CD14-positive monocyte (primary cell): ENCODE measurements at regions not wholly inside any gene's neighbourhood (a gene's known extent, or its start where the extent isn't known, plus 50 kb on each side); places are given as distances from the start of the nearest gene placed in this dataset.

Source experiments
- DNase-seq, 3 donors: peaks; one replicate each; pipeline ENCODE4 v3.0.0-alpha.2; 2011 to 2022
- H2AFZ ChIP-seq: 2 replicates; pipeline ENCODE4 v1.6.0; 2012; ENCODE audit warnings: mild to moderate bottlenecking, low read depth, low read length, inconsistent platforms; ENCODE audit not compliant: insufficient read depth, poor library complexity, severe bottlenecking
- H3K27ac ChIP-seq, 2 donors: 1 replicate in 1 of 2; 2 replicates in 1 of 2; pipeline ENCODE4 v1.5.1; 2012 to 2013; ENCODE audit warnings: low read length in 2 of 2, control low read depth in 1 of 2, inconsistent platforms in 1 of 2, low read depth in 1 of 2, mild to moderate bottlenecking in 1 of 2
- H3K27me3 ChIP-seq, 2 donors: one replicate each; pipeline versions ENCODE4 v1.6.0 to v1.6.1; 2011 to 2013; ENCODE audit warnings: low read length in 2 of 2; ENCODE audit not compliant: control insufficient read depth in 2 of 2, insufficient read depth in 2 of 2
- H3K36me3 ChIP-seq, 2 donors: replicated peaks in 1 of 2; 1 replicate in 1 of 2; 2 replicates in 1 of 2; pipeline versions ENCODE4 v1.5.1 to v1.6.1; 2012 to 2013; ENCODE audit warnings: low read length in 2 of 2, control low read depth in 1 of 2, inconsistent platforms in 1 of 2, mild to moderate bottlenecking in 1 of 2; ENCODE audit not compliant: insufficient read depth in 2 of 2, control insufficient read depth in 1 of 2
- H3K4me1 ChIP-seq, 2 donors: 1 replicate in 1 of 2; 2 replicates in 1 of 2; pipeline versions ENCODE4 v1.5.1 to v1.6.1; 2012 to 2013; ENCODE audit warnings: low read length in 2 of 2, control low read depth in 1 of 2, inconsistent platforms in 1 of 2, mild to moderate bottlenecking in 1 of 2, moderate library complexity in 1 of 2; ENCODE audit not compliant: insufficient read depth in 2 of 2, control insufficient read depth in 1 of 2
- H3K4me2 ChIP-seq: replicated peaks from 2 replicates; pipeline ENCODE3; 2012; ENCODE audit warnings: low read length, moderate library complexity, mild to moderate bottlenecking; ENCODE audit not compliant: poor library complexity, severe bottlenecking; ENCODE audit errors: extremely low read depth
- H3K4me3 ChIP-seq, 3 experiments: fragments of 200-600 bp in 1 of 3; sonication (generic) in 1 of 3; replicated peaks in 1 of 3; 1 replicate in 2 of 3; 2 replicates in 1 of 3; pipeline ENCODE4 v1.5.1; 2011 to 2013; ENCODE audit warnings: low read length in 3 of 3, mild to moderate bottlenecking in 3 of 3, control low read depth in 2 of 3, low read depth in 2 of 3, inconsistent platforms in 1 of 3, moderate library complexity in 1 of 3
- H3K79me2 ChIP-seq: 2 replicates; pipeline ENCODE4 v1.6.0; 2012; ENCODE audit warnings: mild to moderate bottlenecking, control low read depth, inconsistent platforms, low read length, moderate library complexity; ENCODE audit not compliant: insufficient read depth
- H3K9ac ChIP-seq: 2 replicates; pipeline ENCODE4 v1.6.0; 2017; ENCODE audit warnings: low read length, mild to moderate bottlenecking; ENCODE audit not compliant: insufficient read depth, poor library complexity, severe bottlenecking
- H3K9me3 ChIP-seq, 2 donors: replicated peaks in 1 of 2; 1 replicate in 1 of 2; 2 replicates in 1 of 2; pipeline versions ENCODE4 v1.5.1 to v1.6.1; 2012 to 2013; ENCODE audit warnings: low read length in 2 of 2, control low read depth in 1 of 2; ENCODE audit not compliant: control insufficient read depth in 1 of 2, insufficient read depth in 1 of 2
- H4K20me1 ChIP-seq: 2 replicates; pipeline ENCODE4 v1.6.0; 2012; ENCODE audit warnings: mild to moderate bottlenecking, low read length, control low read depth, moderate library complexity; ENCODE audit not compliant: insufficient read depth
- H3K27ac Mint-ChIP-seq, 7 donors: one replicate each; pipeline ENCODE4 v1.8.0; 2020; ENCODE audit warnings: mild to moderate bottlenecking in 7 of 7, mixed read lengths in 7 of 7, moderate library complexity in 6 of 7, inconsistent platforms in 2 of 7
- H3K27me3 Mint-ChIP-seq, 3 donors: one replicate each; pipeline ENCODE4 v1.8.0; 2021 to 2022; ENCODE audit warnings: low read depth in 3 of 3, mild to moderate bottlenecking in 3 of 3, mixed read lengths in 3 of 3, moderate library complexity in 3 of 3, inconsistent platforms in 1 of 3
- H3K36me3 Mint-ChIP-seq, 2 donors: one replicate each; pipeline ENCODE4 v1.8.0; 2020; ENCODE audit warnings: mixed read lengths in 2 of 2, inconsistent platforms in 1 of 2, mild to moderate bottlenecking in 1 of 2
- H3K4me1 Mint-ChIP-seq: one replicate; pipeline ENCODE4 v1.8.0; 2020; ENCODE audit warnings: mild to moderate bottlenecking, mixed read lengths
- H3K4me3 Mint-ChIP-seq, 2 donors: one replicate each; pipeline ENCODE4 v1.8.0; 2020; ENCODE audit warnings: mild to moderate bottlenecking in 2 of 2, mixed read lengths in 2 of 2, moderate library complexity in 1 of 2
- H3K9me3 Mint-ChIP-seq, 7 donors: one replicate each; pipeline ENCODE4 v1.8.0; 2020 to 2022; ENCODE audit warnings: mixed read lengths in 7 of 7, mild to moderate bottlenecking in 6 of 7, moderate library complexity in 6 of 7, inconsistent platforms in 2 of 7
- CTCF ChIP-seq: fragments of 200-600 bp; IDR thresholded peaks from one replicate; pipeline ENCODE4 v1.8.0; 2022; ENCODE audit warnings: antibody characterized with exemption, mild to moderate bottlenecking
- whole genome bisulfite sequencing: methylation state at CpG from one replicate; pipeline ENCODE4 v1.1.5; 2013; ENCODE audit warnings: missing lambda C conversion rate; ENCODE audit not compliant: insufficient coverage; 5-methylcytosine and 5-hydroxymethylcytosine counted together
- intact Hi-C, 2 donors: fragments of 100-400 bp; cut with micrococcal nuclease; formaldehyde crosslinking; loops; one replicate each; pipeline versions ENCODE4 v1.15.0 to v1.15.1; 2023

- Histone ChIP-seq H3K9ac (no peak overlapping the region), H3K4me2 (no peak overlapping the region), H3K36me3 (no peaks in the 10 kb centered on the region), H3K9me3 (no peaks in the 10 kb centered on the region), H2AFZ (no peak overlapping the region), H3K4me1 (no peaks in the 10 kb centered on the region), H3K27me3 (no peaks in the 10 kb centered on the region), H4K20me1 (no peaks in the 10 kb centered on the region), H3K4me3 (no peak overlapping the region), H3K79me2 (no peaks in the 10 kb centered on the region), H3K27ac (no peak overlapping the region)
- no peak for DNase-seq
- H3K4me1 Mint-ChIP-seq: no peaks in the 10 kb centered on the region
- no peak for TF ChIP-seq CTCF
- WGBS: 80% methylated on average over 1 of the region's 11 CpGs
- H3K9me3 Mint-ChIP-seq: no peaks in the 10 kb centered on the region
- peaks cover 0 to 2% (median under 1%) of the 10 kb centered on the region in 3 donors for H3K27me3 Mint-ChIP-seq
- H3K36me3 Mint-ChIP-seq: no peaks in the 10 kb centered on the region
- no peak overlapping the region for H3K27ac Mint-ChIP-seq
- H3K4me3 Mint-ChIP-seq: no peak overlapping the region
- intact Hi-C loops: no loop called here
These were observed 68.9 kb upstream of the PARP1 start for GRCh38 chr1:226476648-226477319.

GRCh38 chr1:226479474-226479873 lies 69.1 kb upstream of the STUM start:
- Histone ChIP-seq H3K9ac (no peak overlapping the region), H3K79me2 (no peaks in the 10 kb centered on the region), H3K36me3 (no peaks in the 10 kb centered on the region), H3K4me1 (no peaks in the 10 kb centered on the region), H3K4me2 (no peak overlapping the region), H3K9me3 (no peaks in the 10 kb centered on the region), H3K4me3 (no peak overlapping the region), H3K27me3 (no peaks in the 10 kb centered on the region), H4K20me1 (no peaks in the 10 kb centered on the region), H2AFZ (no peak overlapping the region), H3K27ac (no peak overlapping the region)
- WGBS: 100% methylated on average over 2 of the region's 3 CpGs
- intact Hi-C loops: no loop called here
- no peak for DNase-seq
- Mint-ChIP-seq H3K36me3 (no peaks in the 10 kb centered on the region), H3K4me1 (peaks cover 16% of the 10 kb centered on the region), H3K27me3 (peaks cover 0 to 3% (median 2%) of the 10 kb centered on the region in 3 donors), H3K4me3 (no peak overlapping the region), H3K27ac (no peak overlapping the region), H3K9me3 (no peaks in the 10 kb centered on the region)
- TF ChIP-seq CTCF: no peak
